PC-3 (cell line): ENCODE measurements at regions not wholly inside any gene's neighbourhood (a gene's known extent, or its start where the extent isn't known, plus 50 kb on each side); places are given as distances from the start of the nearest gene placed in this dataset.

ENCODE experiments used
- EZH2phosphoT487 ChIP-seq: fragments of 300-600 bp; sonication (generic); IDR thresholded peaks from 2 replicates; pipeline ENCODE4 v1.6.1; 2018; ENCODE audit warnings: mild to moderate bottlenecking, antibody characterized with exemption, low read length, borderline replicate concordance
- TF ChIP-seq, protein P1 (sequence below): fragments of 300-600 bp; sonication (generic); conservative IDR thresholded peaks from 2 replicates; pipeline ENCODE4 v1.5.1; 2017; ENCODE audit warnings: antibody characterized with exemption, low read depth, mild to moderate bottlenecking, low read length

DNA sequence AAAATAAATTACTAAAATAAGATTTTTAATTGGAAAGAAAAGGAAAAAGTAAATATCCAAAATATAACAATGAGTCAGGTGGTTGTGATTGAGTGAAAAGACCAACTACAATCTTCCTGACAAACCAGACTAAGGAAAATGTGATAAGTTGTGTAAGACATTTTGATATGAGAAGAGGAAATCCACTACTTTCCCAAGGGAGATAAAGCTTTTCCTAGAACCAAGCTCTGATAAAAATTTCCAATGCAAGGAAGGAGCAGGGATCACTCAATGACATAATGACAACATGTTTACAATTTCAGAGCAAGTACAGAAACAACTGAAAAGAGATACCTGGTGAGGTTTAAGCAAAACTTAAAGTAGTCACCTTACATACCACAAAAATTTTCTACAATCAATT, 305.1 kb upstream of the RASGEF1B start:
- TF ChIP-seq, protein P1, sequence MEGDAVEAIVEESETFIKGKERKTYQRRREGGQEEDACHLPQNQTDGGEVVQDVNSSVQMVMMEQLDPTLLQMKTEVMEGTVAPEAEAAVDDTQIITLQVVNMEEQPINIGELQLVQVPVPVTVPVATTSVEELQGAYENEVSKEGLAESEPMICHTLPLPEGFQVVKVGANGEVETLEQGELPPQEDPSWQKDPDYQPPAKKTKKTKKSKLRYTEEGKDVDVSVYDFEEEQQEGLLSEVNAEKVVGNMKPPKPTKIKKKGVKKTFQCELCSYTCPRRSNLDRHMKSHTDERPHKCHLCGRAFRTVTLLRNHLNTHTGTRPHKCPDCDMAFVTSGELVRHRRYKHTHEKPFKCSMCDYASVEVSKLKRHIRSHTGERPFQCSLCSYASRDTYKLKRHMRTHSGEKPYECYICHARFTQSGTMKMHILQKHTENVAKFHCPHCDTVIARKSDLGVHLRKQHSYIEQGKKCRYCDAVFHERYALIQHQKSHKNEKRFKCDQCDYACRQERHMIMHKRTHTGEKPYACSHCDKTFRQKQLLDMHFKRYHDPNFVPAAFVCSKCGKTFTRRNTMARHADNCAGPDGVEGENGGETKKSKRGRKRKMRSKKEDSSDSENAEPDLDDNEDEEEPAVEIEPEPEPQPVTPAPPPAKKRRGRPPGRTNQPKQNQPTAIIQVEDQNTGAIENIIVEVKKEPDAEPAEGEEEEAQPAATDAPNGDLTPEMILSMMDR: no peak
- no peak for TF ChIP-seq EZH2phosphoT487
